Lower leg skin (tissue), 3 donors: ENCODE measurements at regions not wholly inside any gene's neighbourhood (a gene's known extent, or its start where the extent isn't known, plus 50 kb on each side); places are given as distances from the start of the nearest gene placed in this dataset.

Experiments
- POLR2A ChIP-seq, 2 donors: fragments of 450-650 bp; IDR thresholded peaks; one replicate each; pipeline ENCODE4 v1.6.1; 2016 to 2017; ENCODE audit warnings: antibody characterized with exemption in 2 of 2, mild to moderate bottlenecking in 1 of 2, moderate library complexity in 1 of 2
- TF ChIP-seq, protein P1 (sequence below), 3 donors: fragments of 450-650 bp; IDR thresholded peaks; one replicate each; pipeline ENCODE4 v1.5.1; 2016; ENCODE audit warnings: antibody characterized with exemption in 3 of 3, mild to moderate bottlenecking in 3 of 3, moderate library complexity in 2 of 3

DNA sequence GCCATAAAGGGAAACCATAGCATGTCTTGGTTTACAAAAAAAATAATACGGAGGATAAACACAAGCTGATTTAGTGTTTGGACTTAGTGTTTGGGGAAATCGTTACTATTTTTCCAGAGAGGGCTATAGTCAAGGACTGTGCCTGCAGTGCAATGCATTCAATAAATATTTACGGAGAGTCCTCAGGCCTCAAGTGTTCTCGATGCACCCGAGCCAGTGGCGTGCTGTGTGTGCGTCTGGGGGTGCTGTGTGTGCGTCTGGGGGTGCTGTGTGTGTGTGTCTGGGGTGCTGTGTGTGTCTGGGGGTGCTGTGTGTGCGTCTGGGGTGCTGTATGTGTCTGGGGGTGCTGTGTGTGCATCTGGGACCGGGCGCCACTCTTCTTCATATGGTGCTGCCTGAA, 71.7 kb upstream of the GTF3A start:
- TF ChIP-seq, protein P1, sequence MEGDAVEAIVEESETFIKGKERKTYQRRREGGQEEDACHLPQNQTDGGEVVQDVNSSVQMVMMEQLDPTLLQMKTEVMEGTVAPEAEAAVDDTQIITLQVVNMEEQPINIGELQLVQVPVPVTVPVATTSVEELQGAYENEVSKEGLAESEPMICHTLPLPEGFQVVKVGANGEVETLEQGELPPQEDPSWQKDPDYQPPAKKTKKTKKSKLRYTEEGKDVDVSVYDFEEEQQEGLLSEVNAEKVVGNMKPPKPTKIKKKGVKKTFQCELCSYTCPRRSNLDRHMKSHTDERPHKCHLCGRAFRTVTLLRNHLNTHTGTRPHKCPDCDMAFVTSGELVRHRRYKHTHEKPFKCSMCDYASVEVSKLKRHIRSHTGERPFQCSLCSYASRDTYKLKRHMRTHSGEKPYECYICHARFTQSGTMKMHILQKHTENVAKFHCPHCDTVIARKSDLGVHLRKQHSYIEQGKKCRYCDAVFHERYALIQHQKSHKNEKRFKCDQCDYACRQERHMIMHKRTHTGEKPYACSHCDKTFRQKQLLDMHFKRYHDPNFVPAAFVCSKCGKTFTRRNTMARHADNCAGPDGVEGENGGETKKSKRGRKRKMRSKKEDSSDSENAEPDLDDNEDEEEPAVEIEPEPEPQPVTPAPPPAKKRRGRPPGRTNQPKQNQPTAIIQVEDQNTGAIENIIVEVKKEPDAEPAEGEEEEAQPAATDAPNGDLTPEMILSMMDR (IDR thresholded peaks at IDR 0.05), result no peak
- TF ChIP-seq POLR2A (IDR thresholded peaks at IDR 0.05), result no peak
